Hepatocyte (in vitro differentiated cells): ENCODE measurements at regions not wholly inside any gene's neighbourhood (a gene's known extent, or its start where the extent isn't known, plus 50 kb on each side); places are given as distances from the start of the nearest gene placed in this dataset.

Experiments
- DNase-seq: peaks from one replicate; pipeline ENCODE4 v3.0.0-alpha.2; 2016; ENCODE audit warnings: low spot score
- H2AFZ ChIP-seq: fragments of 200-600 bp; sonication (generic); 2 replicates; pipeline ENCODE4 v1.6.0; 2016; ENCODE audit warnings: antibody characterized with exemption, mild to moderate bottlenecking
- H3K27ac ChIP-seq: fragments of 200-600 bp; sonication (generic); 2 replicates; pipeline ENCODE4 v1.5.1; 2016; ENCODE audit warnings: mild to moderate bottlenecking
- H3K27me3 ChIP-seq: fragments of 200-600 bp; sonication (generic); 2 replicates; pipeline ENCODE4 v1.6.1; 2016
- H3K36me3 ChIP-seq: fragments of 200-600 bp; sonication (generic); replicated peaks from 2 replicates; pipeline ENCODE4 v1.5.1; 2016; ENCODE audit warnings: low read depth; ENCODE audit not compliant: insufficient read depth
- H3K4me1 ChIP-seq: fragments of 200-600 bp; sonication (generic); 2 replicates; pipeline ENCODE4 v1.5.1; 2016; ENCODE audit warnings: mild to moderate bottlenecking, moderate library complexity; ENCODE audit not compliant: insufficient read depth
- H3K4me2 ChIP-seq: fragments of 200-600 bp; sonication (generic); 2 replicates; pipeline ENCODE4 v1.6.0; 2016
- H3K4me3 ChIP-seq: fragments of 200-600 bp; sonication (generic); 2 replicates; pipeline ENCODE4 v1.5.1; 2016; ENCODE audit warnings: mild to moderate bottlenecking
- H3K79me2 ChIP-seq: fragments of 200-600 bp; sonication (generic); 2 replicates; pipeline ENCODE4 v1.6.0; 2017; ENCODE audit warnings: mild to moderate bottlenecking
- H3K9me2 ChIP-seq: fragments of 200-600 bp; sonication (generic); replicated peaks from 2 replicates; pipeline ENCODE4 v1.6.0; 2017; ENCODE audit warnings: mild to moderate bottlenecking; ENCODE audit not compliant: insufficient read depth
- H3K9me3 ChIP-seq: fragments of 200-600 bp; sonication (generic); 2 replicates; pipeline ENCODE4 v1.5.1; 2016; ENCODE audit warnings: low read depth, mild to moderate bottlenecking
- H4K20me1 ChIP-seq: fragments of 200-600 bp; sonication (generic); 2 replicates; pipeline ENCODE4 v1.6.0; 2016; ENCODE audit warnings: mild to moderate bottlenecking; ENCODE audit not compliant: insufficient read depth, poor library complexity, severe bottlenecking
- CTCF ChIP-seq: fragments of 200-600 bp; sonication (generic); IDR thresholded peaks from 2 replicates; pipeline ENCODE4 v1.5.1; 2016; ENCODE audit warnings: antibody characterized with exemption, mild to moderate bottlenecking; ENCODE audit not compliant: poor library complexity
- EZH2 ChIP-seq: fragments of 200-600 bp; sonication (generic); IDR thresholded peaks from 2 replicates; pipeline ENCODE4 v1.6.1; 2016; ENCODE audit warnings: antibody characterized with exemption, mild to moderate bottlenecking, borderline replicate concordance
- EZH2phosphoT487 ChIP-seq: fragments of 200-600 bp; sonication (generic); IDR thresholded peaks from one replicate; pipeline ENCODE4 v1.6.1; 2018; ENCODE audit warnings: antibody characterized with exemption, mild to moderate bottlenecking, low read depth, moderate library complexity; ENCODE audit not compliant: unreplicated experiment, severe bottlenecking
- WGBS: methylation state at CpG from one replicate; pipeline ENCODE4 v1.1.6; 2016; ENCODE audit warnings: low lambda C conversion rate; ENCODE audit errors: missing lambda C conversion rate; 5-methylcytosine and 5-hydroxymethylcytosine counted together

DNA sequence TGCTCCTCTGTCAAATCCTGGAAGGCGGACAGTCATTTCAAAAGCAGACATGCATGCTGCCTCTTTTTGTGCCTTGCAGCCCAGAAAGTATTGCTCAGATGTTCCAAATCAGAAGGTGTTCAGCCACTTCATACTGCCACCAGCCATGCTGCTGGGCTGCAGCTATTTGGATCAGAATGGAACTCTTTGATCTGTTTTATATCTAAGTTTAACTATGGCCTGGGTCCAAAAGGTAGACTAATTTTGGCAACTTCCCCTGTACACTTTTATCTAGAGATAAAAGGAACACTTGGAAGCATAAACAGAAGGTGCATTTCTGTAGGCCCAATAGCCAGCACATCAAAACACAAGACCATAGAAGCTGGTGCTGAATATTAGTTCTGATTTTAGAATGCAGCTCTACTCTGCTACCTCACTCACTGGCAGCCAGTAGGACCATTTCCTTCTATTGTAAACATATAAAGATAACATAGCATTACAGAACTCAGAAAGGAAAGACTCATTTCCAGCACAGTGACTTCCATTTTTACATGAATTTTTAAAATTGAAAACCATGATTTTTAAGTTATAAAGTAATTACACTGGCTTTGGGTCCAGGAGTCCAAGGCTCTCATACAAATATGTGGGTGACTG, 143.1 kb upstream of the CAV2 start:
- peaks cover 36% of the 10 kb centered on the region for H3K4me1 ChIP-seq
- H3K79me2 ChIP-seq, result no peaks in the 10 kb centered on the region
- no peak overlapping the region for H2AFZ ChIP-seq
- no peak for DNase-seq
- H3K4me2 ChIP-seq, result no peak overlapping the region
- H4K20me1 ChIP-seq, result no peaks in the 10 kb centered on the region
- no peaks in the 10 kb centered on the region for H3K36me3 ChIP-seq
- H3K9me2 ChIP-seq, result no peaks in the 10 kb centered on the region
- 95% methylated on average over 1 of the region's 1 CpG for WGBS
- peak overlapping the region; percentile 94 for H3K27ac ChIP-seq
- TF ChIP-seq EZH2phosphoT487 (no peak), CTCF (no peak), EZH2 (no peak)
- no peaks in the 10 kb centered on the region for H3K27me3 ChIP-seq
- no peak overlapping the region for H3K4me3 ChIP-seq
- H3K9me3 ChIP-seq, result no peaks in the 10 kb centered on the region

DNA sequence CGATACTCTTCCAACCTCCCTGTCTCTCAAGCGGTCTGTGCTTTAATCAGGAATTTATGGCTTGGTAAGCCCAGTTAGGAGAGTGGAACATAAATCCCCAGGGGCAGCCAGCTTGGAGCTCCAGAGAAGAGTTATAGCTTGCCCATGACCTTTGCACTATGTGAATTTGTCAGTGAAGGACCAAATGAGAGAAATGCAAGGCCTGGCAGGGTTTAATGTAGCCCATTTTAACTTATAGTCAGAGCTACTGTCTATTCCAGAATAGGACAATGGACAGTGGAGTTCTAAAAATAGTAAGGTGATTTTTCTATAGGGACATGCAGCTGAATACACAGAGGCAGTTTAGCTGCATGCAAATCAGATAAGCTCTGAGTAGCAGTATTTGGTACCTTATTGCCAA, 142.6 kb upstream of the CAV2 start:
- H3K9me2 ChIP-seq, result no peaks in the 10 kb centered on the region
- H3K4me1 ChIP-seq, result peaks cover 36% of the 10 kb centered on the region
- no peaks in the 10 kb centered on the region for H3K27me3 ChIP-seq
- no peak overlapping the region for H2AFZ ChIP-seq
- no peaks in the 10 kb centered on the region for H3K9me3 ChIP-seq
- WGBS, result 53% methylated on average over 2 of the region's 2 CpGs
- no peaks in the 10 kb centered on the region for H3K36me3 ChIP-seq
- H3K27ac ChIP-seq, result peak overlapping the region; percentile 94
- H3K79me2 ChIP-seq, result no peaks in the 10 kb centered on the region
- TF ChIP-seq EZH2phosphoT487, result no peak
- no peak for TF ChIP-seq CTCF
- no peak for TF ChIP-seq EZH2
- no peak overlapping the region for H3K4me3 ChIP-seq
- no peak for DNase-seq
- no peaks in the 10 kb centered on the region for H4K20me1 ChIP-seq
- H3K4me2 ChIP-seq, result no peak overlapping the region

- no peaks in the 10 kb centered on the region for H3K79me2 ChIP-seq
- WGBS, result 89% methylated on average over 5 of the region's 5 CpGs
- H2AFZ ChIP-seq, result no peak overlapping the region
- H3K4me1 ChIP-seq, result peaks cover 36% of the 10 kb centered on the region
- H3K9me2 ChIP-seq, result no peaks in the 10 kb centered on the region
- H3K27ac ChIP-seq, result peak overlapping the region; percentile 94
- no peak for DNase-seq
- no peaks in the 10 kb centered on the region for H3K27me3 ChIP-seq
- H3K4me2 ChIP-seq, result no peak overlapping the region
- H3K36me3 ChIP-seq, result no peaks in the 10 kb centered on the region
- no peaks in the 10 kb centered on the region for H4K20me1 ChIP-seq
- no peaks in the 10 kb centered on the region for H3K9me3 ChIP-seq
- TF ChIP-seq CTCF (no peak), EZH2 (no peak), EZH2phosphoT487 (no peak)
- no peak overlapping the region for H3K4me3 ChIP-seq
Observed at GRCh38 chr7:116357781-116358670, 141.5 kb upstream of the CAV2 start.
